HT-29 (cell line): ENCODE measurements at regions not wholly inside any gene's neighbourhood (a gene's known extent, or its start where the extent isn't known, plus 50 kb on each side); places are given as distances from the start of the nearest gene placed in this dataset.
A peak's percentile ranks its signal among the peaks of the same experiment; 100 is the strongest.
"Not testable (repeated sequence)": the region's sequence is repeated elsewhere in the genome, so short reads cannot be mapped to it uniquely, and the experiment has no call there.

ENCODE experiments used
- DNase-seq: peaks from one replicate; pipeline ENCODE4 v3.0.0-alpha.2; 2015; ENCODE audit warnings: low spot score

DNA sequence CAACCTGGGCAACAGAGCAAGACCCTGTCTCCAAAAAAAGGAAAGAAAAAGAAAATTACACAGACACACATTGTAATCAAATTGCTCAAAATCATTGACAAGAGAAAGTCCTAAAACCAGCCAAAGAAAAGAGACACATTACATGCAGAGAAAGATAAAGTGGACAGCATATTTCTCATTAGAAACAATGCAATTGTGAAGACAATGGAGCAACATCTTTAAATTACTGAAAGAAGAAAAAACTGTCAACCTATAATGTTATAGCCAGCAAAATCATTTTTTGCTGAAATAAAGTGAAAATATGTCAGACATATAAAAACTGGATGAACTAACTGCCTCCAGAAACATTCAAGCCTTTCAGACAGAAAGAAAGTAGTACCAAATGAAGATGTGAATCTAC lies 120.6 kb downstream of the TMEM167A start:
- DNase-seq, result no peak

DNA sequence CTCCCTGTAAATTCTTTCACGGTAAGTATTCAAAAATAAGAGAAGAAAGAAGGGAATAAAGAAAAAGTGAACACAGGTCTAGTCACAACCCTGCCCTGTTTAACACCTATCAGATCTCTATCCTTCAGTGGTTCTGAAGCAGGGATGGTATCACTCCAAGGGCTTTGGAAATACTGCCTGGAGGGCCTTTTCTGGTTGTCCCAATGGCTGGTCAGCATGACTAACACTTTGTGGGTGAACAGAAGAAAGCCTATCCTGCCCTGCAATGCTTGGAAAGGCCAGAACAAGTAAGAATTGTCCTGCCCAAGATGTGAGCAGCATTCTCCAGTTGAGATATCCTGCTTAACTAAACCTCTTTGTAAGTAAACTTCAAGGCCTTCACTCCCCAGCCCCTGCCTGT lies 124.9 kb downstream of the TMEM167A start:
- DNase-seq, result no peak

DNA sequence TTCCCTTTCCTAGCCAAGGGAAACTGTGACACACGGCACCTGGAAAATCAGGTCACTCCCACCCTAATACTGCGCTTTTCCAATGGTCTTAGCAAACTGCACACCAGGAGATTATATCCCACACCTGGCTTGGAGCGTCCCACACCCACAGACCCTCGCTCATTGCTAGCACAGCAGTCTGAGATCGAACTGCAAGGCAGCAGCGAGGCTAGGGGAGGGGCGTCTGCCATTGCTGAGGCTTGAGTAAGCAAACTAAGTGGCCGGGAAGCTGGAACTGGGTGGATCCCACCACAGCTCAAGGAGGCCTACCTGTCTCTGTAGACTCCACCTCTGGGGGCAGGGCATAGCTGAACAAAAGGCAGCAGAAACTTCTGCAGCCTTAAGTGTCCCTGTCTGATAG lies 132.9 kb downstream of the TMEM167A start:
- DNase-seq, result not testable (repeated sequence)

DNA sequence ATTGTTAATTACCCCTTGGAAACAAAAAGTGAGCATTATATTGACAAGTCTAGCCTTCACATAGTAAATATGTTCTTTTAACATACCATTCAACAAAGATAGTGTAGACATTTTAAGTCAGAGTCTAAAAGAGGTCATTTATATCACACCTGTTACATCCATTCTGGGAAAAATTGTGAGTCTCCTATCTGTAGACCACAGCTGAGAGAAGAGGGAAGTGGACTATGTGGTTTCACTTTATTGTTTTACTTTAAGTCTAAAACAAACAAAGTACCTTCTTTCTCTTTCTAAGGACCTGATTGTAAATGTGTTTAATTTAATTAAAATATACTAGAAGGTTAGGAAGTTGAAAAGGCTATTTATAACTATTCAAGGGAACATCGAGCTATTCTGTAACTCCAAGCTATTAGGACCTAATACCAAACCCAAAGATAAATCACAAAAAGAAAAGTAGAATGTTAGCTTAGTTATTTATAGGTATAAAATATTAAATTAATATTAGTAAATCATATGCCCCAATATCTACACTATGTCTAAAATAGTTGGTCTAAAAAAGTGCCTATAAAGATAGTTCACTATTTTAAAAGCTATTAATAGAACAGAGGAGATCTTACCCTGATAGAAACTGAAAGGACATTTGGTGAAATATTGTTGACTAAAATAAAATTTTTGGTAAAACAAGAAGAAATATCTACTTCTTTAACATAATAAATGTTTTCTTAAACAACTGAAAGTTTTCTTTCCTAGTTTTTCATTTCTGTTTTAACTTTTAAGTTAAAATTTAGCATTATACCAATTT lies 134.9 kb downstream of the TMEM167A start:
- no peak for DNase-seq

DNA sequence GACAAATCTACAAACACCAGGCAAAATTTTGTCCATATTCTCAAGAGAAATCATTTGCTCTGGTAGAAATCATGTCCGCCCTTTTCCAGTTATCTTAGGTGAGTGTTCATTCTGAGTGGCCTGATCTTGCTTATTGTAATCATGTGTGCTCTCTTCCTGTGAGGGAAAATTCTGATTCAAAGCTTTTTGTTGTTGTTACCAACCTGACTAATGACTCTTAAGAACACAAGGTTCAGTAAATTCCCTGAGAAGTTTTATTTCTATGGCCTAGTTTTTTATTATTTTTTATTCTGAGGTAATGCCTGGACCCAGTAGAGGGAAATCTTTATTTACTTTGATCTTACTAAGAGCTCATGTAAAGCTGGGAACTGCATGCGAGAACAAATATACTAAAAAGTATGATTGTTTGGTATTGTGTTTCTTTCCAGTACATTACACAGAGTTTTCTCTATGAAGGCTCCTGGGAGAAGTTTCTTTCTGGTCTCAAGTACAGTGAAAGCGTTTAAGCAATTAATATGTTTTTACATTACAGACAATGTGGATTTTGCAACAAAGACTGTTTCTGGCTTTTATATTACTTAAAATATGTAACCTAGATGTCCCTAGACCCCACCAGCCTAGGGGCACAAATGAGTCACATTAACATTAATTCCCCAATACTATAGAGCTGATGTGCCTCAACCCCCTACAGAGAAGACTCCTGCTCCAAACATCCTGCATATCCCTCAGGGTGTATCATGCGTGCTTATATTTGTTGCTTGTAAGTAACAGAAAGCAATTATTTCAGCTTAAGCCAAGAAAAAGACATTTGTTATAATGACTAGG lies 138.1 kb downstream of the TMEM167A start:
- DNase-seq, result no peak

DNA sequence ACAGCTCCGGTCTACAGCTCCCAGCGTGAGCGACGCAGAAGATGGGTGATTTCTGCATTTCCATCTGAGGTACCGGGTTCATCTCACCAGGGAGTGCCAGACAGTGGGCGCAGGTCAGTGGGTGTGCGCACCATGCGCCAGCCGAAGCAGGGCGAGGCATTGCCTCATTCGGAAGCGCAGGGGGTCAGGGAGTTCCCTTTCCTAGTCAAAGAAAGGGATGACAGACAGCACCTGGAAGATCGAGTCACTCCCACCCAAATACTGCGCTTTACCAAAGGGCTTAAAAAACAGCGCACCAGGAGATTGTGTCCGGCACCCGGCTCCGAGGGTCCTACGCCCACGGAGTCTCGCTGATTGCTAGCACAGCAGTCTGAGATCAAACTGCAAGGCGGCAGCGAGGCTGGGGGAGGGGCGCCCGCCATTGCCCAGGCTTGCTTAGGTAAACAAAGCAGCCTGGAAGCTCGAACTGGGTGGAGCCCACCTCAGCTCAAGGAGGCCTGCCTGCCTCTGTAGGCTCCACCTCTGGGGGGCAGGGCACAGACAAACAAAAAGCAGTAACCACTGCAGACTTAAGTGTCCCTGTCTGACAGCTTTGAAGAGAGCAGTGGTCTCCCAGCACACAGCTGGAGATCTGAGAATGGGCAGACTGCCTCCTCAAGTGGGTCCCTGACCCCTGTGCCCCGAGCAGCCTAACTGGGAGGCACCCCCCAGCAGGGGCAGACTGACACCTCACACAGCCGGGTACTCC lies 144.5 kb downstream of the TMEM167A start:
- not testable (repeated sequence) for DNase-seq

DNA sequence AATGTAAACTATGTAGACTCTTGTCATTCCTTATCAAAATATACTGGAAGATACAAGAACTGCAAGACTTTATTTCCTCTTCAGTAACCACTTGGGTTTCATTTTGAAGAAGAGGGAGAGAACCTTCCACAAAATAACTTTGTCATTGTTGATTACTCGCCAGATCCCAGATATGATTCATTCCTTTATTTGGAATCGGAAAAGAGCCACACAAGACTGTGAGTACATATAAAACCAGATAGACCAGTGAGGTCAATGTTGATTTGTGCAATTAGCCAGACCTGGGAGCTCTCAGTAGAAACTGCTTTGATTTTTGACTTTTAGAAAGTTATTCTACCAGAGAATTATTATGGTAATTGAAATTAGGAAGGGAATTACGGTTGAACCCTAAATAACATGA lies 146.1 kb downstream of the TMEM167A start:
- DNase-seq, result peak; percentile 32

DNA sequence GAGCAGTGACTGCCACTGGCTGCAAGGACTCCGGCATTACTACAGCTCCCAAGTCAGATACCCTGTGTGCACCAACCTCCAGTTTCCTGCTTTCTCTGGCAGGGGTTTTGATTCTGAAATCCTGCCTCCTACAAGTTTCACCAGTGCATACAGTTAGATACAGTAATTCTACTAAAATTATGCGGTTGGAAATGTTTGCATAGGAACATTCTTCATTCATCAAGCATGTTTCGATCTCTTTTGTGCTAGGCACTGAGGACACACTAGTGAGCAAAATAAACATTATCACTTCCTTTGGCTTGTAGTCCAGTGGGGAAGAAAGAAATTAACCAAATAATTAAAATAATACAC lies 152.2 kb downstream of the TMEM167A start:
- no peak for DNase-seq

DNA sequence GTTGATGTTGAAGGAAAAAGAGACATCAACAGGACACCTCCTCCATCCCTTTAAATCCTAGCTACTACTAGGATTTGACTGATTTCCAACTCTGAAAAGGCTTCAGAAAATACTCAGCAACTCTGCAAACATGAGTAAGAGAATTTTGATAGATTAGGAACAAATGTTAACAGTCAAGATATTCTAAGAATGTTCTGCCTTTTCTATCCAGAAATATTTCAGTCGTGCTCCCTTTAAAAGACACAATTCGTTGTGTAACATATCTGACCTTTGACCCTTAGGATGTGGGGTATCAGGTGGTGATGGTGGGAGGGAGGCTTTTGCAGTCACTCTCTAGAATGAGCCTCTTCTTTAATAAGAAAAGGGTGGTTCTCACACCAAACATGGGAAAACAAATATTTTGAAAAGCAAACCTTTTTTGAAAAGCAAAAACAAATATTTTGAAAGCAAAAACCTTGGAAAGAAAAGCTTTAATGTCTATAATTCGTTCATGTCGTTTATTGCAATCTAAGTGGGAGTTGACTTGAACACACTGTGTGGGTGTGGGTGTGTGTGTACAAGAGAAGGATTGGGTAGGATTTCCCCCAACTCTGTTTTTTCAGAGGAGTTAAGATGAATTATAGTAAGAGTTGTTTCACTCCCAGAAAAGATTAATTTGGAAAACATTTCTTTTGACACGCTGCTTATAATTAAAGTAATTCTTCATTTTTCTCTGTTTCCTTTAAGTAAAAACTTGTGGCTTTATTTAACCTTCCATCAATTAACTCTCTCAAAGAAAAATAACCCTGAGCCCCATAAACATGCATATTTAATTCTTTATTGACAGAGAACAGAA lies 152.8 kb downstream of the TMEM167A start:
- no peak for DNase-seq

DNA sequence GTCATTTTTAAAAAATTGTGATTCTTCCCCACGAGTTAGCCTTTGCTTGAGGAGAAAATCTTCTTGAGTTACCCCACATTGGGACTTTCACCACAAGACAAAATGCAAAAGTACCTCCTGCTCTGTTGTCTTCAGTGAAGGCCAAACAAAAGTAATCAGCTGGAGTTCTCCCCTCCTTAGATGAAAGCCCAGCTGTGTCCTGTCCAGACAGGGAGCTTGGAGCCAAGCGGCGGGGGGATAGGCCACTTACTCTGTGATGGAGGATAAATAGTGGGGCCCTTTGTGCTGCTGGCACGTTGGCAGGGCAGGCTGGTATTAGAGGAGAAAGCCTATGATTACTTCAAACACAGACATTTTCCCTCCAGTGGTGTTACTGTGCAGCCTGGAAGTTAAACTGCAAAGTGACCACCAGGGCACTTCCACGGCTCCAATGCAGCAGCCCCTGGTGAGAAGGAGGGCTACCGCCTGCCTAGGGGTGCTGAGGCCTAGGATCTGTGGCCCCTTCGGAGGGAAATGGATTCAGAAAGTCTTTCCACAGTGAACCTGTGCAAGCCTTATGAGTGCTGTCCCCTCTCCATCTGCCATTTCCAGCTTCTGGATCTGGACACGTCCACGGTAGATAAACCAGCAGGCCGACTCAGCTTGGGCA lies 155.0 kb downstream of the TMEM167A start:
- no peak for DNase-seq

DNA sequence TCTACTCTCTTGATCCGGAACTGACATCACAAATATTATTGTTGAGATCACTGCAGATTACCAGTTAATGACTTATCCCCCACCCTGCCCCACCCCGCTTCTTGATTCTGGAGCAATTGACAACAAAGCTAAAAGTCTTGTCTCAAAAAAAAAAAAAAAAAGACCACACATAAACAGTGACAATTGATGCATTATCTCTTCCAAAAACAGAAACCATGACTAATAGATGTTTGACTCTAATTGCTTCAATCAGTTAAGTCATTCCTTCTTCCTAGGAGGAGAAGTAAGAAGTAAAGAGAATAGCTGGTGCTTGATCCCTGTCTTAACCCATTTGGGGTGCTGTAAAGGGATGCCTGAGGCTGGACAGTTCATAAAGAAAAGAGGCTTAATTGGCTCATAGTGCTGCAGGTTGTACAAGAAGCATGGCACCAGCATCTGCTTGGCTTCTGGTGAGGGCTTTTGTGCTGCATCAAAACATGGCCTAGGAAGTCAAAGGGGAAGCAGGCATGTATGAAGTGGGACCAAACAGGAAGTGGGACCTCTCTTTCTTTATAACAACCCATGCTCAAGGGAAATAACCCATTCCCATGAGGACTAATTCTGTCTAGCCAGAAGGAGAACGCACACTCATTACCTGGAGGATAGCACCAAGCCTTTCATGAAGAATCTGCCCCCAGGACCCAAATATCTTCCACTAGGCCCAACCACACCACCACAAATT lies 158.7 kb downstream of the TMEM167A start:
- no peak for DNase-seq

DNA sequence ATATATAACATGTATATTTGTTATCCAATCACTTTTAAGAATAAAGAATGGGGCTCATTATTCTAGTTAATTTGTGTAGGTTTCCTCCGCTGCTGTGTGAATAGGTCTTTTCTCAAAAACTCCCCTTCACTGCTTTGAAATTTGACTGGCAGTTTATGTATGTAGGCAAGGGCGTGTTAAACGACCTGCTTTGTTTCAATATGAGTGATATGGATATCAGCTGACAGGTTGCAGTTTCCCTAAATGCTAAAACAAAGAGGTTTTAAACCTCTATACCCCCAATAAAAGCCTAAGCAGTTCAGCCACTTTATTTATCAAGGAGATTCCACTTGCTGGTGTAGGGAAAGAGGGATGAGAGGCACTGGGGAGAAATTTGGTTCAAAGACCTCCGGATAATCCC lies 159.6 kb downstream of the TMEM167A start:
- DNase-seq, result no peak

DNA sequence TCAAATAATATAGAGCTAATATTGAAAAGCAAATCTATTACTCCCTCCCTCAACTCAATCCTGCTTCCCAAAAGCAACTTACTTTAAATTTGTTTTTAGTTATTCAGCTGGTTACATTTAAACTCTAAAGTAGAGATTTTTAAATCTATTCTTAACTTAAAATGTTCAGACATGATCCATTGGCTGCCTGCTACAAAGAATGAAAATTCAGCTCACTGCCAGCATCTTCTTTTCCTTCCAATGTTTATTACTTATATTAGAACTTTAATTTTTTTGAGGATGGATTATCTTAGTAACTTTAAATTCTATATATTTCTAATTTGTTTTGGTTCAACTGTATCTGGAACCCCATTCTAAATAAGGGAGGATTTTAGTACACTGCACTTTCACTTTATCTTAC lies 163.2 kb downstream of the TMEM167A start:
- DNase-seq, result no peak

DNA sequence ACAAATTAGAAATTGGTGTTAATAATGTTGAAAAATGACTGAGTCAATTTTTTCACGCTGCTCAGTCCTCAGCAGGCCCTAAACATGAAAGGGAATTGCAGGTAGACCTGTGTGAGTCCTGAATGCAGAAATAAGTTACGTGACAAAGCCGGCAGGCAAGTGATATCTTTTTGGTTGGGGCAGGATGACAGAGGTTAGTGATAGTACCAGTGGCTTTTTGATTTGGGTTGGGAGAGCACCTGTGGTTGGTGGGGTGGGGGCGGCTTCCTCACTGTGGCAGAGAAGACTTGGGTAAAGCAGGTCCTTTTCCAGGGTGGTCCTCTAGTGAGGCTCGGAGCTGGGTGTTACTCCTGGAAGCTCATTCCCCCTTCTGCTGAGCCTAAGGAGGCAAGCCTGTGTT lies 164.7 kb downstream of the TMEM167A start:
- no peak for DNase-seq

DNA sequence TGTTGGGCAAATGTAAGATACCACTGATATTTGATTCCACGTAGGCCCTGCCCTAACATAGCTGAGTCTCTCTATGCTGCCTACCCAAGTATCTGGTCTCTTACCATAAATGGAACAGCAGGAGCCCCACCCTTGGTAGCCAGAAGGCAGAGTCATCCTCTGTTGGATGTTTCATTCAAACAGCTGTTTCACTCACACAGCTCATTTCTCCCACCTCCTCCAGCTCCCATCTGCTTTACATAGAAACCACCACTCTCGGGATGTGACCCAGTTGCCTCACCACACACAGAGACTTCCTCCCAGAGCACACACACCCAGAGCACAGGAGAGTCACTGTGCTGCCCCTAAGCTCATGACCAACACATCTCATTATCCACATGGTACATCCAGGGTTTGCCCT lies 165.3 kb downstream of the TMEM167A start:
- no peak for DNase-seq

DNA sequence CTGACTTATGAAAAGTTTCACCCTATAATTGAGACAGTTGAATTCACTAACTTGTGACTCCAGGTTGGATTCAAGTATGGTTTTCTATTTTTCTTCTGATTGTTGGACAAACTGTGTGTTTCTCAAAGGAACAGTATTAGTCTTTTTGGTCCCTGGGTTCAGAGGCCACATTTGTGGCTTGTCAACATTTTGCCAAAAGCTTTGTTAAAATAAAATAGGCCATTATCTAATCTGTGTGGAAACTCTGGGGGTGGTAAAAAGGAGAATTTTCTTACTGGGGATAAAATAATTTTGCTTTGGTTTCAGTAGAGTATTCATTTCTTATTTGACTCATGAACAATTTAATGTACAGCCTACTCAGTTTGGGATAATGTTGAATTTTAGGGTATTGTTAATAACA lies 166.3 kb downstream of the TMEM167A start:
- DNase-seq, result no peak

DNA sequence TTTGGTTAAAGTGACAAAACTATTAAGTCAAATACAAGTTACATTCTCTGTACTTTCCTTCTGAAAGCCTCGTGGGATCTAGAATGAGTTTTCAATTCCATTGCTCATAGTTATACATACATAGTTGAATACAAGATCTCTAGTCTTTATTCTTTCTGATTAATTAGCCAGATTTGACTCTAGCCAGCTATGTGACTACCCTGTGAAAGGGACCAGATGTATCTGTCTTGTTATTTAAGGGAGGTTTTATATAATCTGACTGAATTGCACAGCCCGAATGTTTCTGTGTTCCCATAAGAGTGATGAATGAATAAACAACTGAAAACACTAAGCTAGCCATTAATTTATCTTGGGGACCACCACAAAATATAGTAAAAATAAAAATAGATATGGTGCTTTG lies 166.7 kb downstream of the TMEM167A start:
- no peak for DNase-seq

DNA sequence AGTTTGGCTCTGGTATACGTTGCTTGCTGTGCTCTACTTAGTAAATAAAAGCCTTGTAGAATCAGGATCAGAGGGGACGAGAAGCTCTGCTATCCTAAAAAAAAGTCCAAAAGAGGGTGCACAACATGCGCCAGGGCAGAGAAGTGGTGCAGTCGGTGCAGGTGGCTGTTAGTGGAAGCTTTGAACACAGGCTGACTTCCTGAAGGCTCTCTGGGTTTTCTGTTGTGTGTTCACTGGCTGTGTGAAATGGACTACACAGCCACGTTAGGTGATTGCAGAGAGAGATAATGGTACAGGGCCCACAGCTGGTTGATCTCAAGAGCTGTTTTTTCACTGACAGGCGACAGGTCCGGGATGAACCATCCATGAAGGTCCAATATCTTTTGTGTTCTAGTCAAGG lies 167.4 kb downstream of the TMEM167A start:
- no peak for DNase-seq

DNA sequence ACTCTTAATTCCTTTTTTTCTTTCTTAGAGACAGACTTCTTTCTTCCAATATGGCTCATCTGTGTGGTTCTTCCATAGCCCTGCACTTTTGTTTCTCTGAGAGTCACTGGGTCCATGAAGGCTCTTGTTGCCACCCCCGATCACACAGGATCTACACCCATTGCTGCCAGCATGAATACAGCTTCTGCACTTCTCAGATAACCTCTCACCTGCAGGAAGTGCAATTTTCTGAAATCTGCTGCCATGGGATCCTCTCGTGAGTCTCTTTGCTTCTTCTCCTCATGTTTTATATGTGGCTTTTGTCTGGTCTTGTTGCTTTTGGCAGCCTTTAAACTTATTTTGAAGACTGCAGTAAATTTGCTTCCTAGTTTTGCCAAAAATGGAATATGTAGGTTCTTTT lies 171.2 kb downstream of the TMEM167A start:
- DNase-seq, result no peak

DNA sequence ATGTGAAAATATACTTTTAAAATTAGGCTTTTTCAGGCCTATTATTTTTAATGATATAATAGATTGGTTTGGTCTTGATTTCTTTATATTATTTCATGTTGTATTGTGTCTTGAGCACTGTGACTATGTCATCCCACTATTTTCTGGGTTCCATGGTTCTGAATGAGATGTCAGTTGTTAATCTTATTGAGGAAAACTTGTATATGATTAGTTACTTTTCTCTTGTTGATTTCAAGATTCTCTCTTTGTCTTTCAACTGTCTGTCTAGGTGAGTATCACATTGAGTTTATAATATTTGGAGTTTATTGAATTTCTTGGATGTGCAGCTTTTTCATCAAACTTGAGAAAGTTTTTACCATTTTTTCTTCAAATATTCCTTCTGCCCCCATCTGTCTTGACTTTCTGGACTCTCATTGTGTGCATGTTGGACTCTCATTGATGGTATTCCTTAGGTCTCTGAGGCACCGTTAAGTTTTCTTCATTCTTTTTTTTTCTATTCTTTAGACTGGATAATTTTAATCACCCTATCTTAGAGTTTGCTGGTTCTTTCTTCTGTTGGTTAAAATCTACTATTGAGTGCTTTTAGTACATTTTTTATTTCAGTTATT lies 175.8 kb downstream of the TMEM167A start:
- no peak for DNase-seq
